ENCODE measurements at regions not wholly inside any gene's neighbourhood (a gene's known extent, or its start where the extent isn't known, plus 50 kb on each side); places are given as distances from the start of the nearest gene placed in this dataset.

- H3K4me1 Mint-ChIP-seq (ENCODE audit: low read depth): no peaks in the 10 kb centered on the region
- no peaks in the 10 kb centered on the region for H3K27me3 Mint-ChIP-seq (ENCODE audit: low read depth)
- H3K36me3 Mint-ChIP-seq (ENCODE audit: insufficient read depth): no peaks in the 10 kb centered on the region
- DNase-seq: no peak
- ATAC-seq: no peak
- no peak overlapping the region for H3K4me3 Mint-ChIP-seq
- peaks cover 9% of the 10 kb centered on the region for H3K9me3 Mint-ChIP-seq
These were observed 1351.9 kb upstream of the C9orf72 start for GRCh38 chr9:28925157-28925556.

GRCh38 chr9:28926306-28926705, 1353.0 kb upstream of the C9orf72 start:
- no peaks in the 10 kb centered on the region for H3K27me3 Mint-ChIP-seq (ENCODE audit: low read depth)
- H3K4me1 Mint-ChIP-seq (ENCODE audit: low read depth): no peaks in the 10 kb centered on the region
- no peak for ATAC-seq
- no peaks in the 10 kb centered on the region for H3K36me3 Mint-ChIP-seq (ENCODE audit: insufficient read depth)
- H3K9me3 Mint-ChIP-seq: peaks cover 4% of the 10 kb centered on the region
- no peak for DNase-seq
- no peak overlapping the region for H3K4me3 Mint-ChIP-seq

GRCh38 chr9:28927691-28928090, 1354.4 kb upstream of the C9orf72 start:
- Mint-ChIP-seq H3K36me3 (ENCODE audit: insufficient read depth) (no peaks in the 10 kb centered on the region), H3K9me3 (peaks cover 9% of the 10 kb centered on the region), H3K4me1 (ENCODE audit: low read depth) (no peaks in the 10 kb centered on the region), H3K27me3 (ENCODE audit: low read depth) (no peaks in the 10 kb centered on the region), H3K4me3 (no peak overlapping the region)
- ATAC-seq (no peak), DNase-seq (no peak)

GRCh38 chr9:28929433-28929832, 1356.2 kb upstream of the C9orf72 start:
- no peaks in the 10 kb centered on the region for H3K36me3 Mint-ChIP-seq (ENCODE audit: insufficient read depth)
- no peak overlapping the region for H3K4me3 Mint-ChIP-seq
- ATAC-seq: no peak
- no peaks in the 10 kb centered on the region for H3K27me3 Mint-ChIP-seq (ENCODE audit: low read depth)
- H3K4me1 Mint-ChIP-seq (ENCODE audit: low read depth): no peaks in the 10 kb centered on the region
- no peak for DNase-seq
- H3K9me3 Mint-ChIP-seq: peaks cover 9% of the 10 kb centered on the region

DNA sequence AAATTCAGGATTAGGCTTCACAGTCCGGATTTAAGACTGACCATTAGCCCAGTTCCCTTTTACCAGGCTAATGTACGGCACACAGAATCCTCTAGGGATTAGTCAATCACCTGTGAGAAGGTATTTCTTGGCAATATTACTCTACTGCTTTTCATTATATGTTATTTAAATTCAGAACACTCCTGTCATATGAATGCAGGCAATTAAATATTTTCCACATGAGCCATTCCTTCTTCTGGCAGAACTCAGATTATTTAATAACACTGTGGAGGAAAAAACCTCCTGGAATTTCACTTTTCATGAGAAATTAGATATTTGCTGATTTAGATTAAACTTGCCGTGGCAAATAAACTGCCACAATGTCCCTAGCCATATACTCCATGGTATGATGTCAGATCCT, 1357.5 kb upstream of the C9orf72 start:
- Mint-ChIP-seq H3K36me3 (ENCODE audit: insufficient read depth) (no peaks in the 10 kb centered on the region), H3K27me3 (ENCODE audit: low read depth) (no peaks in the 10 kb centered on the region), H3K4me3 (no peak overlapping the region), H3K4me1 (ENCODE audit: low read depth) (no peaks in the 10 kb centered on the region), H3K9me3 (peaks cover 5% of the 10 kb centered on the region)
- no peak for DNase-seq
- ATAC-seq: no peak

GRCh38 chr9:28934111-28934510, 1360.8 kb upstream of the C9orf72 start:
- H3K4me3 Mint-ChIP-seq: no peak overlapping the region

DNA sequence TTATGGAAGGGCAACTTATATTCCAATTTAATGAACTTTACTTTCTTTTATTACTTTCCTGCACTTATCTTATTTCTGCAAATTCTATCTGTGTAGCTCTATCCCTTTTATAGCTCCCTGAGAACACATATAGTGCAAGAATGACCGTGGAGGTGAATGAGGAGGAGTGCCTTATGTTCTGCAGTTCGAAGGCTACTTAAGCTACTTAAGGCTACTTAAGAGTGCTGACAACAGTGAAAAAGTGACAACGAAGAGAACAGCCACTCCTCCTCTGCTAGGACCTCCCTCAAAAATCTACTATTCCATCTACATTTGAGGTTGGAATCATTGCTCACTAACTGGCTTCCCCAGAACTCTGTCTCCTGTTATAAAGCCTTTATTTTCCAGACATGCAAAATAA, 1365.7 kb upstream of the C9orf72 start:
- Mint-ChIP-seq H3K4me3 (no peak overlapping the region), H3K36me3 (ENCODE audit: insufficient read depth) (no peaks in the 10 kb centered on the region), H3K4me1 (ENCODE audit: low read depth) (no peaks in the 10 kb centered on the region), H3K9me3 (no peaks in the 10 kb centered on the region), H3K27me3 (ENCODE audit: low read depth) (no peaks in the 10 kb centered on the region)
- DNase-seq: no peak
- no peak for ATAC-seq

More at GRCh38 chr9:28934111-28934510, 1360.8 kb upstream of the C9orf72 start:
- peaks cover 5% of the 10 kb centered on the region for H3K9me3 Mint-ChIP-seq
- DNase-seq (no peak), ATAC-seq (no peak)
- no peaks in the 10 kb centered on the region for H3K4me1 Mint-ChIP-seq (ENCODE audit: low read depth)
- no peaks in the 10 kb centered on the region for H3K27me3 Mint-ChIP-seq (ENCODE audit: low read depth)
- H3K36me3 Mint-ChIP-seq (ENCODE audit: insufficient read depth): no peaks in the 10 kb centered on the region

DNA sequence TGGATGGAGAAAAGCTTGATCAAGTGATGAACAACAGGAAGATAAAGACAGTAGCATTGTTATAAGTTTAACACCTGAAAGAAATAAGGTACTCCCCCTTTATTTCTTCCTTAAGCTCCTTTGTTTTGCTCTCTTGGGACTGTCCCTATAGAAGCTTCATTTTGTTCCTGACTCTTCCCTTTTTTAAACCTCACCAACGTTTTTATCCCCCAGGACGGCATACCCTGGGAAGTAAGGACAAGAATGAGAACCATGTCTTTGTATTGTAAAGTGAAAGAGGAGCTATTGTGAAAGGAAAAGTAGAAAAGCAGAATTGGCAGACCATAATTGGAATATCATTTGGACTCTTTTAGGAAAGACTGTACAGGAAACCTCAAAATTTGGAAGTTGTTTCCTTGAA, 1368.6 kb upstream of the C9orf72 start:
- Mint-ChIP-seq H3K27me3 (ENCODE audit: low read depth) (no peaks in the 10 kb centered on the region), H3K9me3 (no peaks in the 10 kb centered on the region), H3K36me3 (ENCODE audit: insufficient read depth) (no peaks in the 10 kb centered on the region), H3K4me3 (no peak overlapping the region), H3K4me1 (ENCODE audit: low read depth) (no peaks in the 10 kb centered on the region)
- no peak for ATAC-seq
- DNase-seq: no peak

- no peak for ATAC-seq
- no peak overlapping the region for H3K4me3 Mint-ChIP-seq
- H3K4me1 Mint-ChIP-seq (ENCODE audit: low read depth): no peaks in the 10 kb centered on the region
These were observed 1369.7 kb upstream of the C9orf72 start for GRCh38 chr9:28942941-28943340.

DNA sequence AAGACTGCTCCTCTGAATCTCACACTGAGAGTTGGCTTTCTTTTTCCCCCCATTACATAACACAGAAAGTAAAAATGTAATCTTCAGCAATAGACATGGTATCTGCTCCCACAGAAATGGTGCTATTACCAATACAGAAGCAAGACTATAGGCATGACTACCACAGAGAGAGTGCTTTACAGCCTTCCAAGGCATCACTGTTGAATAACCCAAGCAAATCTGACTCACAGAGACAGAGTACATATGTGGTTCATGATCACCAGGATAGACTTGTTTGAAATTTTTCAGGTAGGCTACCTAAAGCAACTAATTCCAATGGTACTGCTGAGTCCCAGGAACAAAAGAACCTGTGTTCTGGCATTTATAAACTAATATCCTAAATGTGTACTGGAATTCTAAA, 1373.4 kb upstream of the C9orf72 start:
- DNase-seq: no peak
- H3K4me3 Mint-ChIP-seq: no peak overlapping the region
- peaks cover 6% of the 10 kb centered on the region for H3K9me3 Mint-ChIP-seq
- ATAC-seq: no peak
- no peaks in the 10 kb centered on the region for H3K27me3 Mint-ChIP-seq (ENCODE audit: low read depth)
- no peaks in the 10 kb centered on the region for H3K36me3 Mint-ChIP-seq (ENCODE audit: insufficient read depth)
- no peaks in the 10 kb centered on the region for H3K4me1 Mint-ChIP-seq (ENCODE audit: low read depth)

More at GRCh38 chr9:28942941-28943340, 1369.7 kb upstream of the C9orf72 start:
- Mint-ChIP-seq H3K36me3 (ENCODE audit: insufficient read depth) (no peaks in the 10 kb centered on the region), H3K27me3 (ENCODE audit: low read depth) (no peaks in the 10 kb centered on the region), H3K9me3 (no peaks in the 10 kb centered on the region)
- DNase-seq: no peak

DNA sequence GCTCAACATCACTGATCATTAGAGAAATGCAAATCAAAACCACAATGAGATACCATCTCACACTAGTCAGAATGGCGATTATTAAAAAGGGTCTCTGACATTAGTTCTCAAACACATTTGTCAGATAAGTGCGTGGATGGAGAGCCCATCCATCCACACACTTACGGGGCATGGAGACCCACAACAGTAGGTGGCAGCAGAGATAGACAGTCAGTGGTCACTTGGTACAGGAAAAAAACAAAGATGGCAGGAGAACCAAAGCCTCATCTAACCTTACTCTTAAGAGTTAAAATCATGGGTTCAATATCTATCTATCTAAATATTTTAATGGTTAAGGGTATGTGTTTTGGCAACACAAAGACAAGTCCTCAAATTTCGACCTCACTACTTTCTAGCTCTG, 1378.7 kb upstream of the C9orf72 start:
- DNase-seq: no peak
- no peaks in the 10 kb centered on the region for H3K27me3 Mint-ChIP-seq (ENCODE audit: low read depth)
- no peaks in the 10 kb centered on the region for H3K4me1 Mint-ChIP-seq (ENCODE audit: low read depth)
- H3K4me3 Mint-ChIP-seq: no peak overlapping the region
- H3K36me3 Mint-ChIP-seq (ENCODE audit: insufficient read depth): no peaks in the 10 kb centered on the region
- H3K9me3 Mint-ChIP-seq: peaks cover 9% of the 10 kb centered on the region
- no peak for ATAC-seq

- DNase-seq (no peak), ATAC-seq (no peak)
- H3K27me3 Mint-ChIP-seq (ENCODE audit: low read depth): no peaks in the 10 kb centered on the region
- no peak overlapping the region for H3K4me3 Mint-ChIP-seq
- H3K9me3 Mint-ChIP-seq: peaks cover 4% of the 10 kb centered on the region
- no peaks in the 10 kb centered on the region for H3K4me1 Mint-ChIP-seq (ENCODE audit: low read depth)
- H3K36me3 Mint-ChIP-seq (ENCODE audit: insufficient read depth): no peaks in the 10 kb centered on the region
These were observed 1383.0 kb upstream of the C9orf72 start for GRCh38 chr9:28956116-28956880.

DNA sequence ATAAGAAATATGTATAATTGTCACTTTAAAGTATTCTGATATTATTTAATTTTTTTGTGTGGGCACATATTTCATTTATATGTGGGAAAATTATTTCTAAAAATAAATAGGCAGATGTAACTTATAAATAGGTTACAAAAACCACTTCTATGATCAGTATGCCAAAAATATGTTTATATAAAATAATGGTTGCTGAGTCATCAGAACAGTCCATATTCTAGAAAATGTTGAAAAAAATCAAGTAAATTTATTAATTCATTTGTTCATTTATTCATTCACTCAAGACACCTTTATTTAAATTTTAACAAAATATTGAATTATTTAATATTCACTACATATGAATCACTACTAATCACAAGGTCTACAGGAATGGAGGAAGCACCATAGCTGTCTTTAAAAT, 1387.3 kb upstream of the C9orf72 start:
- Mint-ChIP-seq H3K9me3 (no peaks in the 10 kb centered on the region), H3K36me3 (ENCODE audit: insufficient read depth) (no peaks in the 10 kb centered on the region), H3K27me3 (ENCODE audit: low read depth) (no peaks in the 10 kb centered on the region), H3K4me3 (no peak overlapping the region), H3K4me1 (ENCODE audit: low read depth) (no peaks in the 10 kb centered on the region)
- DNase-seq (no peak), ATAC-seq (no peak)

DNA sequence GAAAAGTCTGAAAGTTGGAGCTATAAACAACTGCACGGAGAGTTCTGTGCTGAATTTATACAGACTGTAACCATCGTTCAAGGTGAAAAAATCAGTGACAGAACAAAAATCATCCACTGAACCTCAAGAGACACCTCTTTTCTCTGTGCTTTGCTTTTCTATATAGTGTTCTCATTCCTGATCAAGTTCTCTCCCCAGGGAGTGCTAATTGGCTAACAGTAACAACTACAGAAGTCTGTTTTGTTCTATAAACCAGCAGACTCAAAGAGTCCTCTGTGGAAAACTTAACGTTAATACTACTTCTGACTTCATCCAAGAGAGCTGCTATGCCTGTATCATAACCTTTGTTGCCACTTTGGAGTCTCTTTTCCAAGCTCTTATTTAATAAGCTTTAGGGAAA, 1388.3 kb upstream of the C9orf72 start:
- ATAC-seq (no peak), DNase-seq (no peak)
- H3K36me3 Mint-ChIP-seq (ENCODE audit: insufficient read depth): no peaks in the 10 kb centered on the region
- no peaks in the 10 kb centered on the region for H3K4me1 Mint-ChIP-seq (ENCODE audit: low read depth)
- no peaks in the 10 kb centered on the region for H3K9me3 Mint-ChIP-seq
- H3K4me3 Mint-ChIP-seq: no peak overlapping the region
- H3K27me3 Mint-ChIP-seq (ENCODE audit: low read depth): no peaks in the 10 kb centered on the region

DNA sequence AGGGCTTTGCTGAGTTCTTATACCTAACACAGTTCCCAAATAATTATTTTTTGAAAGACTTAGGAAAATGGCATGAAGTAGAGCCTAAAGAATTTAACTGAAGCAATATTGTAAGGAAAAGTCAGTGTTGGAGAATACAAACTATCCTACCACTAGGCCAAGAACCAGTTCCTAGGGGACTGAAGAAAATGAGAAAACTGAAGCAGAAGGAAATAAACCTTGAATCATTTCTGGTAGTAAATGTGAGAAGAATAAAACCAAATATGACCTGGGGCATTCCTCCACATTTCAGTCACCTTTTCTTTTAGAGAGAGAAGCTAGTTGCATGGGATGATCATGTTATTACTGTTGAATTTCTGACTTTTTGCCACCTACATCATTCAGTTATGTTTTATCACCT, 1393.9 kb upstream of the C9orf72 start:
- Mint-ChIP-seq H3K9me3 (peaks cover 10% of the 10 kb centered on the region), H3K36me3 (ENCODE audit: insufficient read depth) (no peaks in the 10 kb centered on the region), H3K4me3 (no peak overlapping the region), H3K4me1 (ENCODE audit: low read depth) (no peaks in the 10 kb centered on the region), H3K27me3 (ENCODE audit: low read depth) (no peaks in the 10 kb centered on the region)
- DNase-seq: no peak
- ATAC-seq: no peak

Measured in activated T-cell treated with anti-CD3 and anti-CD28 coated beads, Interleukin-2, amount 50 U/mL, for 4 hours (primary cell).